ENCODE measurements at regions not wholly inside any gene's neighbourhood (a gene's known extent, or its start where the extent isn't known, plus 50 kb on each side); places are given as distances from the start of the nearest gene placed in this dataset.

DNA sequence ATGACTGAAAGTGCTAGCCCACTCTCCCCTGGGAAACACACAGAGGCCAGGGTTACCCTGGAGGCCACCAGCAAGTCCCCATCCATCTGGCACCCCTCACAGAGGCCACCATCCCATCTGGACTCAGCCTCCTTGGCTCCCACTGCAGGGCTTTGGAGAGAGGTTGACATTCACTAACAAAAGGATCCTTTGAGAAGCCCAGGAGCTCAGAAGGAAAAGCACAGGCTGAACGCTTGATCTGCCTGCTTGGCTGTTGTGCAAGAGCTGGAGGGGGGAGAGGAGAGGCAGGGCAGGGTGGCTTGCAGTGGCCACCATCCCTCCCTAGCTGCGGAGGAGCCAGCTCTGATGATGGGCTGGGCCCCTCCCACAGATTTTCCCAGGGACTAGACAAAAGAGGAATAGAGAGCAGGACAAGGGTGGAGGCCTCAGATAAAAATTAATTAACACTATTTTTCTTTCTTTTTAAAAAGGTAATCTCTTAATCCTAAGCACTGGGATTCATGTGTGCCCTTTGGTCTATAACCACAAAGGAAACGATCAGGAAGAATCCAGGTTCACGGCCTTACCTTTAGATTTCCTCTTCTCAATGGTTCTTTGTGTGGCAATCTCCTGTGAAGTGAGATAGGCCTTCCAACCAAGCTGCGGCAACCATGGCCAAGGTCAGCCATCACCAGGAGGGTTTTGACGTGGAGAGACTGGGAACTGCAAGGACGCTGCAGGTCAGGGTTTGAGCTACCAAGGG is 154.7 kb downstream of the BARX2 start:
- TF ChIP-seq ZFP30 (CRISPR knock-in tag; IDR thresholded peaks at IDR 0.05) (no peak), ZFP3 (CRISPR knock-in tag; IDR thresholded peaks at IDR 0.05) (no peak), GLIS3 (CRISPR knock-in tag; IDR thresholded peaks at IDR 0.05) (no peak), ZNF70 (CRISPR knock-in tag; IDR thresholded peaks at IDR 0.05) (no peak), ARNTL (CRISPR knock-in tag; IDR thresholded peaks at IDR 0.05; ENCODE audit: borderline replicate concordance, low read depth) (no peak), RARB (CRISPR knock-in tag; IDR thresholded peaks at IDR 0.05) (no peak), CSDC2 (CRISPR knock-in tag; IDR thresholded peaks at IDR 0.05) (no peak), SNAI2 (CRISPR knock-in tag; IDR thresholded peaks at IDR 0.05) (no peak), PPARA (CRISPR knock-in tag; IDR thresholded peaks at IDR 0.05; ENCODE audit: borderline replicate concordance) (no peak), BACH2 (CRISPR knock-in tag; IDR thresholded peaks at IDR 0.05; ENCODE audit: borderline replicate concordance) (no peak), ZNF565 (CRISPR knock-in tag; conservative IDR thresholded peaks at IDR 0.05; ENCODE audit: low read depth) (no peak), OSR1 (CRISPR knock-in tag; IDR thresholded peaks at IDR 0.05) (no peak), ESRRG (CRISPR knock-in tag; IDR thresholded peaks at IDR 0.05) (no peak), ZNF8 (CRISPR knock-in tag; IDR thresholded peaks at IDR 0.05) (no peak), TCF4 (CRISPR knock-in tag; IDR thresholded peaks at IDR 0.05; ENCODE audit: borderline replicate concordance) (no peak), TOX (CRISPR knock-in tag; IDR thresholded peaks at IDR 0.05; ENCODE audit: borderline replicate concordance) (no peak)
- TF ChIP-seq, protein P1, sequence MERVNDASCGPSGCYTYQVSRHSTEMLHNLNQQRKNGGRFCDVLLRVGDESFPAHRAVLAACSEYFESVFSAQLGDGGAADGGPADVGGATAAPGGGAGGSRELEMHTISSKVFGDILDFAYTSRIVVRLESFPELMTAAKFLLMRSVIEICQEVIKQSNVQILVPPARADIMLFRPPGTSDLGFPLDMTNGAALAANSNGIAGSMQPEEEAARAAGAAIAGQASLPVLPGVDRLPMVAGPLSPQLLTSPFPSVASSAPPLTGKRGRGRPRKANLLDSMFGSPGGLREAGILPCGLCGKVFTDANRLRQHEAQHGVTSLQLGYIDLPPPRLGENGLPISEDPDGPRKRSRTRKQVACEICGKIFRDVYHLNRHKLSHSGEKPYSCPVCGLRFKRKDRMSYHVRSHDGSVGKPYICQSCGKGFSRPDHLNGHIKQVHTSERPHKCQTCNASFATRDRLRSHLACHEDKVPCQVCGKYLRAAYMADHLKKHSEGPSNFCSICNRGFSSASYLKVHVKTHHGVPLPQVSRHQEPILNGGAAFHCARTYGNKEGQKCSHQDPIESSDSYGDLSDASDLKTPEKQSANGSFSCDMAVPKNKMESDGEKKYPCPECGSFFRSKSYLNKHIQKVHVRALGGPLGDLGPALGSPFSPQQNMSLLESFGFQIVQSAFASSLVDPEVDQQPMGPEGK (CRISPR knock-in tag; IDR thresholded peaks at IDR 0.05; ENCODE audit: borderline replicate concordance): no peak
- TF ChIP-seq, protein P2, sequence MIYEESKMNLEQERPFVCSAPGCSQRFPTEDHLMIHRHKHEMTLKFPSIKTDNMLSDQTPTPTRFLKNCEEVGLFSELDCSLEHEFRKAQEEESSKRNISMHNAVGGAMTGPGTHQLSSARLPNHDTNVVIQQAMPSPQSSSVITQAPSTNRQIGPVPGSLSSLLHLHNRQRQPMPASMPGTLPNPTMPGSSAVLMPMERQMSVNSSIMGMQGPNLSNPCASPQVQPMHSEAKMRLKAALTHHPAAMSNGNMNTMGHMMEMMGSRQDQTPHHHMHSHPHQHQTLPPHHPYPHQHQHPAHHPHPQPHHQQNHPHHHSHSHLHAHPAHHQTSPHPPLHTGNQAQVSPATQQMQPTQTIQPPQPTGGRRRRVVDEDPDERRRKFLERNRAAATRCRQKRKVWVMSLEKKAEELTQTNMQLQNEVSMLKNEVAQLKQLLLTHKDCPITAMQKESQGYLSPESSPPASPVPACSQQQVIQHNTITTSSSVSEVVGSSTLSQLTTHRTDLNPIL (CRISPR knock-in tag; IDR thresholded peaks at IDR 0.05; ENCODE audit: low read depth): no peak
- TF ChIP-seq, protein P3, sequence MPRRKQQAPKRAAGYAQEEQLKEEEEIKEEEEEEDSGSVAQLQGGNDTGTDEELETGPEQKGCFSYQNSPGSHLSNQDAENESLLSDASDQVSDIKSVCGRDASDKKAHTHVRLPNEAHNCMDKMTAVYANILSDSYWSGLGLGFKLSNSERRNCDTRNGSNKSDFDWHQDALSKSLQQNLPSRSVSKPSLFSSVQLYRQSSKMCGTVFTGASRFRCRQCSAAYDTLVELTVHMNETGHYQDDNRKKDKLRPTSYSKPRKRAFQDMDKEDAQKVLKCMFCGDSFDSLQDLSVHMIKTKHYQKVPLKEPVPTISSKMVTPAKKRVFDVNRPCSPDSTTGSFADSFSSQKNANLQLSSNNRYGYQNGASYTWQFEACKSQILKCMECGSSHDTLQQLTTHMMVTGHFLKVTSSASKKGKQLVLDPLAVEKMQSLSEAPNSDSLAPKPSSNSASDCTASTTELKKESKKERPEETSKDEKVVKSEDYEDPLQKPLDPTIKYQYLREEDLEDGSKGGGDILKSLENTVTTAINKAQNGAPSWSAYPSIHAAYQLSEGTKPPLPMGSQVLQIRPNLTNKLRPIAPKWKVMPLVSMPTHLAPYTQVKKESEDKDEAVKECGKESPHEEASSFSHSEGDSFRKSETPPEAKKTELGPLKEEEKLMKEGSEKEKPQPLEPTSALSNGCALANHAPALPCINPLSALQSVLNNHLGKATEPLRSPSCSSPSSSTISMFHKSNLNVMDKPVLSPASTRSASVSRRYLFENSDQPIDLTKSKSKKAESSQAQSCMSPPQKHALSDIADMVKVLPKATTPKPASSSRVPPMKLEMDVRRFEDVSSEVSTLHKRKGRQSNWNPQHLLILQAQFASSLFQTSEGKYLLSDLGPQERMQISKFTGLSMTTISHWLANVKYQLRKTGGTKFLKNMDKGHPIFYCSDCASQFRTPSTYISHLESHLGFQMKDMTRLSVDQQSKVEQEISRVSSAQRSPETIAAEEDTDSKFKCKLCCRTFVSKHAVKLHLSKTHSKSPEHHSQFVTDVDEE (CRISPR knock-in tag; IDR thresholded peaks at IDR 0.05): no peak
- no peak for ATAC-seq

DNA sequence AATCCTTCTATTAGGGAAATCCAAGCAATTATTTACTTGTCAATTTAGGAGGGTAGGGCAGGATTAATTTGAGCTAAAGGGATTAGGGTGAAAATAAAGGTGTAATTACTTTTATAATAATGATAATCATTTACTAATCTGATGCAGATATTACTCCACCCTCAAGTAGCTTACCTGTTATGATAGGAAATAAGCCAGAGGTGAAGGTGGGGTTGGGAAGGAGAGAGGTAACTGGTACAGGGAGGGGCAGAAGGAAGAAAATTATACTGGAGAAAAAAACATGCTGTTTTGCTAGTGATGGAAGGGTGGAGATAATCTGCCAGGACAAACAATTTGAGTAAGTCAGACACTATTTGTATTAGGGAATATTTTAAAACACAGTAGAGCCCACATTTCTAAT is 157.7 kb downstream of the BARX2 start:
- TF ChIP-seq PPARA (CRISPR knock-in tag; IDR thresholded peaks at IDR 0.05; ENCODE audit: borderline replicate concordance): no peak
- no peak for TF ChIP-seq ZNF565 (CRISPR knock-in tag; conservative IDR thresholded peaks at IDR 0.05; ENCODE audit: low read depth)
- TF ChIP-seq, protein P4, sequence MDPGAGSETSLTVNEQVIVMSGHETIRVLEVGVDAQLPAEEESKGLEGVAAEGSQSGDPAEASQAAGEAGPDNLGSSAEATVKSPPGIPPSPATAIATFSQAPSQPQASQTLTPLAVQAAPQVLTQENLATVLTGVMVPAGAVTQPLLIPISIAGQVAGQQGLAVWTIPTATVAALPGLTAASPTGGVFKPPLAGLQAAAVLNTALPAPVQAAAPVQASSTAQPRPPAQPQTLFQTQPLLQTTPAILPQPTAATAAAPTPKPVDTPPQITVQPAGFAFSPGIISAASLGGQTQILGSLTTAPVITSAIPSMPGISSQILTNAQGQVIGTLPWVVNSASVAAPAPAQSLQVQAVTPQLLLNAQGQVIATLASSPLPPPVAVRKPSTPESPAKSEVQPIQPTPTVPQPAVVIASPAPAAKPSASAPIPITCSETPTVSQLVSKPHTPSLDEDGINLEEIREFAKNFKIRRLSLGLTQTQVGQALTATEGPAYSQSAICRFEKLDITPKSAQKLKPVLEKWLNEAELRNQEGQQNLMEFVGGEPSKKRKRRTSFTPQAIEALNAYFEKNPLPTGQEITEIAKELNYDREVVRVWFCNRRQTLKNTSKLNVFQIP (CRISPR knock-in tag; IDR thresholded peaks at IDR 0.05; ENCODE audit: borderline replicate concordance, low read depth): no peak
- no peak for ATAC-seq

DNA sequence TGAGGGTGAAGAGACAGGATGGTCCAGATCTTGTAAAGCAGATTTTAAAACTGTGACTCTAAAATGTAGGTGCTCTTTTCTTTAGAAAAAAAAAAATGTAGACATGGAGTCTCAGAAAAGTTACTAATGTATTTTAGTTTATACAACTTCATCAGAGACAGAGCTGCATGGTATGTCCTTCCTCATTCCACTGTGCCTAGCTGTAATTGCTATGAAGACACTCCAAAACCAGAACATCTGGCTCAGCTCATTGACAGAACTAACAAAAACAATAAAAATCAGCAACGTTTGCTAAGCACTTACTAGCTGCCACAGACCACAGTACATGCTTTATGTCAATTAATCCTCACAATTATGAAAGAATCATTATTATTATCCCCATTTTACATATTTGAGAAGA is 160.7 kb downstream of the BARX2 start:
- no peak for ATAC-seq
- TF ChIP-seq, protein P4 (CRISPR knock-in tag; IDR thresholded peaks at IDR 0.05; ENCODE audit: borderline replicate concordance, low read depth): no peak
- no peak for TF ChIP-seq ZFP3 (CRISPR knock-in tag; IDR thresholded peaks at IDR 0.05)
- no peak for TF ChIP-seq ZNF70 (CRISPR knock-in tag; IDR thresholded peaks at IDR 0.05)
- TF ChIP-seq, protein P1 (CRISPR knock-in tag; IDR thresholded peaks at IDR 0.05; ENCODE audit: borderline replicate concordance): no peak
- no peak for TF ChIP-seq ZC3H10 (CRISPR knock-in tag; IDR thresholded peaks at IDR 0.05)
- TF ChIP-seq TCF4 (CRISPR knock-in tag; IDR thresholded peaks at IDR 0.05; ENCODE audit: borderline replicate concordance): no peak
- TF ChIP-seq CSDC2 (CRISPR knock-in tag; IDR thresholded peaks at IDR 0.05): no peak
- TF ChIP-seq, protein P5, sequence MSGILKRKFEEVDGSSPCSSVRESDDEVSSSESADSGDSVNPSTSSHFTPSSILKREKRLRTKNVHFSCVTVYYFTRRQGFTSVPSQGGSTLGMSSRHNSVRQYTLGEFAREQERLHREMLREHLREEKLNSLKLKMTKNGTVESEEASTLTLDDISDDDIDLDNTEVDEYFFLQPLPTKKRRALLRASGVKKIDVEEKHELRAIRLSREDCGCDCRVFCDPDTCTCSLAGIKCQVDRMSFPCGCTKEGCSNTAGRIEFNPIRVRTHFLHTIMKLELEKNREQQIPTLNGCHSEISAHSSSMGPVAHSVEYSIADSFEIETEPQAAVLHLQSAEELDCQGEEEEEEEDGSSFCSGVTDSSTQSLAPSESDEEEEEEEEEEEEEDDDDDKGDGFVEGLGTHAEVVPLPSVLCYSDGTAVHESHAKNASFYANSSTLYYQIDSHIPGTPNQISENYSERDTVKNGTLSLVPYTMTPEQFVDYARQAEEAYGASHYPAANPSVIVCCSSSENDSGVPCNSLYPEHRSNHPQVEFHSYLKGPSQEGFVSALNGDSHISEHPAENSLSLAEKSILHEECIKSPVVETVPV (CRISPR knock-in tag; IDR thresholded peaks at IDR 0.05): no peak
- no peak for TF ChIP-seq GLIS3 (CRISPR knock-in tag; IDR thresholded peaks at IDR 0.05)
- TF ChIP-seq, protein P2 (CRISPR knock-in tag; IDR thresholded peaks at IDR 0.05; ENCODE audit: low read depth): no peak
- TF ChIP-seq TOX (CRISPR knock-in tag; IDR thresholded peaks at IDR 0.05; ENCODE audit: borderline replicate concordance): no peak
- TF ChIP-seq RARB (CRISPR knock-in tag; IDR thresholded peaks at IDR 0.05): no peak
- no peak for TF ChIP-seq ESRRG (CRISPR knock-in tag; IDR thresholded peaks at IDR 0.05)
